GM23338 (cell line): ENCODE measurements at regions not wholly inside any gene's neighbourhood (a gene's known extent, or its start where the extent isn't known, plus 50 kb on each side); places are given as distances from the start of the nearest gene placed in this dataset.

Experiments used
- CREB1 ChIP-seq: fragments of 250-450 bp; sonication (Bioruptor Pico); IDR thresholded peaks from 2 replicates; pipeline ENCODE4 v1.5.0; 2020; ENCODE audit warnings: low read depth, mild to moderate bottlenecking, moderate library complexity
- EZH2 ChIP-seq: fragments of 200-600 bp; sonication (generic); IDR thresholded peaks from one replicate; pipeline ENCODE4 v1.8.0; 2017; ENCODE audit warnings: antibody characterized with exemption, mild to moderate bottlenecking, low read depth; ENCODE audit not compliant: unreplicated experiment
- EZH2phosphoT487 ChIP-seq: fragments of 200-600 bp; sonication (generic); IDR thresholded peaks from one replicate; pipeline ENCODE4 v1.8.1; 2018; ENCODE audit warnings: antibody characterized with exemption; ENCODE audit not compliant: unreplicated experiment
- JUNB ChIP-seq: IDR thresholded peaks from one replicate; pipeline ENCODE4 v1.6.1; 2016; ENCODE audit warnings: antibody characterized with exemption; ENCODE audit not compliant: unreplicated experiment
- POLR2AphosphoS5 ChIP-seq: IDR thresholded peaks from 2 replicates; pipeline ENCODE4 v1.6.1; 2016; ENCODE audit warnings: antibody characterized with exemption, low read depth
- STAT1 ChIP-seq: IDR thresholded peaks from one replicate; pipeline ENCODE4 v1.6.1; 2016; ENCODE audit warnings: antibody characterized with exemption; ENCODE audit not compliant: unreplicated experiment
- ZNF114 ChIP-seq: fragments of 250-450 bp; sonication (Bioruptor Pico); IDR thresholded peaks from 2 replicates; pipeline ENCODE4 v1.5.0; 2020; ENCODE audit warnings: mild to moderate bottlenecking, moderate library complexity
- ZNF331 ChIP-seq: fragments of 250-450 bp; sonication (Bioruptor Pico); IDR thresholded peaks from 2 replicates; pipeline ENCODE4 v1.5.0; 2020; ENCODE audit warnings: low read depth, mild to moderate bottlenecking, moderate library complexity
- TF ChIP-seq, protein P1 (sequence below): fragments of 250-450 bp; sonication (Bioruptor Pico); IDR thresholded peaks from 2 replicates; pipeline ENCODE4 v1.5.0; 2020; ENCODE audit warnings: mild to moderate bottlenecking, moderate library complexity
- TF ChIP-seq, protein P2 (sequence below), 2 experiments: fragments of 200-600 bp in 1 of 2; sonication (generic) in 1 of 2; conservative IDR thresholded peaks; 2 replicates each; pipeline versions ENCODE4 v1.5.1 to v1.6.1; 2016 to 2017; ENCODE audit warnings: antibody characterized with exemption in 2 of 2, low read depth in 2 of 2, mild to moderate bottlenecking in 2 of 2, moderate library complexity in 1 of 2
- TF ChIP-seq, protein P3 (sequence below): IDR thresholded peaks from 2 replicates; pipeline ENCODE4 v1.6.1; 2016; ENCODE audit warnings: antibody characterized with exemption

DNA sequence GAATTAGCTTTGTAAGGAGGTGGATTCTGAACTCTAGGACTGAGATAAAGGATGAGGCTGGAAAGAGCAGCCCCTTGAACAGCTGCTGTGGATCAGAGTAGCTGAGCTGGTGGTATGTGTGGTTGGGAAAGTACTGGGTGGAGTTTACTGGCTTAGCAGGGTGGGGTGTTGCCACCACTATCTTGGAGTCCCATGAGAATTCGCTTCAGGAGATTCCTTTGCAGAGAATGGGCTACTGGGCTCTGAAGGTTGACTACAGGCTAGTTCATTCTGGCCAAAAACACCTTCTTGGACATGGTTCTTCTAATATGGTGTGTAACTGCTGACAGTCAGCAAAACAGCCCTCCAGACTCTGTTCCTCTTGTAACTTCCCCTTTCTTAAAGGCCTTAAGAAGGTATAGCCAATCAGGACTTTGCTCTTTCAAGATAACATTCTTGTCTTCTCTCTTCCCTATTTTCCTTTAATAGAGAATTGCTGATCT, 52.7 kb downstream of the TET3 start (continued):
- TF ChIP-seq, protein P1, sequence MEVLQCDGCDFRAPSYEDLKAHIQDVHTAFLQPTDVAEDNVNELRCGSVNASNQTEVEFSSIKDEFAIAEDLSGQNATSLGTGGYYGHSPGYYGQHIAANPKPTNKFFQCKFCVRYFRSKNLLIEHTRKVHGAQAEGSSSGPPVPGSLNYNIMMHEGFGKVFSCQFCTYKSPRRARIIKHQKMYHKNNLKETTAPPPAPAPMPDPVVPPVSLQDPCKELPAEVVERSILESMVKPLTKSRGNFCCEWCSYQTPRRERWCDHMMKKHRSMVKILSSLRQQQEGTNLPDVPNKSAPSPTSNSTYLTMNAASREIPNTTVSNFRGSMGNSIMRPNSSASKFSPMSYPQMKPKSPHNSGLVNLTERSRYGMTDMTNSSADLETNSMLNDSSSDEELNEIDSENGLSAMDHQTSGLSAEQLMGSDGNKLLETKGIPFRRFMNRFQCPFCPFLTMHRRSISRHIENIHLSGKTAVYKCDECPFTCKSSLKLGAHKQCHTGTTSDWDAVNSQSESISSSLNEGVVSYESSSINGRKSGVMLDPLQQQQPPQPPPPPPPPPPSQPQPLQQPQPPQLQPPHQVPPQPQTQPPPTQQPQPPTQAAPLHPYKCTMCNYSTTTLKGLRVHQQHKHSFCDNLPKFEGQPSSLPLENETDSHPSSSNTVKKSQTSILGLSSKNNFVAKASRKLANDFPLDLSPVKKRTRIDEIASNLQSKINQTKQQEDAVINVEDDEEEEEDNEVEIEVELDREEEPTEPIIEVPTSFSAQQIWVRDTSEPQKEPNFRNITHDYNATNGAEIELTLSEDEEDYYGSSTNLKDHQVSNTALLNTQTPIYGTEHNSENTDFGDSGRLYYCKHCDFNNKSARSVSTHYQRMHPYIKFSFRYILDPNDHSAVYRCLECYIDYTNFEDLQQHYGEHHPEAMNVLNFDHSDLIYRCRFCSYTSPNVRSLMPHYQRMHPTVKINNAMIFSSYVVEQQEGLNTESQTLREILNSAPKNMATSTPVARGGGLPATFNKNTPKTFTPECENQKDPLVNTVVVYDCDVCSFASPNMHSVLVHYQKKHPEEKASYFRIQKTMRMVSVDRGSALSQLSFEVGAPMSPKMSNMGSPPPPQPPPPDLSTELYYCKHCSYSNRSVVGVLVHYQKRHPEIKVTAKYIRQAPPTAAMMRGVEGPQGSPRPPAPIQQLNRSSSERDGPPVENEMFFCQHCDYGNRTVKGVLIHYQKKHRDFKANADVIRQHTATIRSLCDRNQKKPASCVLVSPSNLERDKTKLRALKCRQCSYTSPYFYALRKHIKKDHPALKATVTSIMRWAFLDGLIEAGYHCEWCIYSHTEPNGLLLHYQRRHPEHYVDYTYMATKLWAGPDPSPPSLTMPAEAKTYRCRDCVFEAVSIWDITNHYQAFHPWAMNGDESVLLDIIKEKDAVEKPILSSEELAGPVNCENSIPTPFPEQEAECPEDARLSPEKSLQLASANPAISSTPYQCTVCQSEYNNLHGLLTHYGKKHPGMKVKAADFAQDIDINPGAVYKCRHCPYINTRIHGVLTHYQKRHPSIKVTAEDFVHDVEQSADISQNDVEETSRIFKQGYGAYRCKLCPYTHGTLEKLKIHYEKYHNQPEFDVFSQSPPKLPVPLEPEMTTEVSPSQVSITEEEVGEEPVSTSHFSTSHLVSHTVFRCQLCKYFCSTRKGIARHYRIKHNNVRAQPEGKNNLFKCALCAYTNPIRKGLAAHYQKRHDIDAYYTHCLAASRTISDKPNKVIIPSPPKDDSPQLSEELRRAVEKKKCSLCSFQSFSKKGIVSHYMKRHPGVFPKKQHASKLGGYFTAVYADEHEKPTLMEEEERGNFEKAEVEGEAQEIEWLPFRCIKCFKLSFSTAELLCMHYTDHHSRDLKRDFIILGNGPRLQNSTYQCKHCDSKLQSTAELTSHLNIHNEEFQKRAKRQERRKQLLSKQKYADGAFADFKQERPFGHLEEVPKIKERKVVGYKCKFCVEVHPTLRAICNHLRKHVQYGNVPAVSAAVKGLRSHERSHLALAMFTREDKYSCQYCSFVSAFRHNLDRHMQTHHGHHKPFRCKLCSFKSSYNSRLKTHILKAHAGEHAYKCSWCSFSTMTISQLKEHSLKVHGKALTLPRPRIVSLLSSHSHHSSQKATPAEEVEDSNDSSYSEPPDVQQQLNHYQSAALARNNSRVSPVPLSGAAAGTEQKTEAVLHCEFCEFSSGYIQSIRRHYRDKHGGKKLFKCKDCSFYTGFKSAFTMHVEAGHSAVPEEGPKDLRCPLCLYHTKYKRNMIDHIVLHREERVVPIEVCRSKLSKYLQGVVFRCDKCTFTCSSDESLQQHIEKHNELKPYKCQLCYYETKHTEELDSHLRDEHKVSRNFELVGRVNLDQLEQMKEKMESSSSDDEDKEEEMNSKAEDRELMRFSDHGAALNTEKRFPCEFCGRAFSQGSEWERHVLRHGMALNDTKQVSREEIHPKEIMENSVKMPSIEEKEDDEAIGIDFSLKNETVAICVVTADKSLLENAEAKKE (CRISPR knock-in tag) = no peak
- TF ChIP-seq, protein P2, sequence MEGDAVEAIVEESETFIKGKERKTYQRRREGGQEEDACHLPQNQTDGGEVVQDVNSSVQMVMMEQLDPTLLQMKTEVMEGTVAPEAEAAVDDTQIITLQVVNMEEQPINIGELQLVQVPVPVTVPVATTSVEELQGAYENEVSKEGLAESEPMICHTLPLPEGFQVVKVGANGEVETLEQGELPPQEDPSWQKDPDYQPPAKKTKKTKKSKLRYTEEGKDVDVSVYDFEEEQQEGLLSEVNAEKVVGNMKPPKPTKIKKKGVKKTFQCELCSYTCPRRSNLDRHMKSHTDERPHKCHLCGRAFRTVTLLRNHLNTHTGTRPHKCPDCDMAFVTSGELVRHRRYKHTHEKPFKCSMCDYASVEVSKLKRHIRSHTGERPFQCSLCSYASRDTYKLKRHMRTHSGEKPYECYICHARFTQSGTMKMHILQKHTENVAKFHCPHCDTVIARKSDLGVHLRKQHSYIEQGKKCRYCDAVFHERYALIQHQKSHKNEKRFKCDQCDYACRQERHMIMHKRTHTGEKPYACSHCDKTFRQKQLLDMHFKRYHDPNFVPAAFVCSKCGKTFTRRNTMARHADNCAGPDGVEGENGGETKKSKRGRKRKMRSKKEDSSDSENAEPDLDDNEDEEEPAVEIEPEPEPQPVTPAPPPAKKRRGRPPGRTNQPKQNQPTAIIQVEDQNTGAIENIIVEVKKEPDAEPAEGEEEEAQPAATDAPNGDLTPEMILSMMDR (conservative IDR thresholded peaks at IDR 0.05; ENCODE audit: low read depth in 2 of 2) = no peak
- TF ChIP-seq ZNF331 = no peak
- TF ChIP-seq EZH2phosphoT487 = no peak
- no peak for TF ChIP-seq JUNB
- TF ChIP-seq, protein P3, sequence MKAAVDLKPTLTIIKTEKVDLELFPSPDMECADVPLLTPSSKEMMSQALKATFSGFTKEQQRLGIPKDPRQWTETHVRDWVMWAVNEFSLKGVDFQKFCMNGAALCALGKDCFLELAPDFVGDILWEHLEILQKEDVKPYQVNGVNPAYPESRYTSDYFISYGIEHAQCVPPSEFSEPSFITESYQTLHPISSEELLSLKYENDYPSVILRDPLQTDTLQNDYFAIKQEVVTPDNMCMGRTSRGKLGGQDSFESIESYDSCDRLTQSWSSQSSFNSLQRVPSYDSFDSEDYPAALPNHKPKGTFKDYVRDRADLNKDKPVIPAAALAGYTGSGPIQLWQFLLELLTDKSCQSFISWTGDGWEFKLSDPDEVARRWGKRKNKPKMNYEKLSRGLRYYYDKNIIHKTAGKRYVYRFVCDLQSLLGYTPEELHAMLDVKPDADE = no peak
- no peak for TF ChIP-seq EZH2
- no peak for TF ChIP-seq ZNF114
- TF ChIP-seq POLR2AphosphoS5 = no peak
- no peak for TF ChIP-seq STAT1
- no peak for TF ChIP-seq CREB1 (CRISPR knock-in tag)
